AG09309 (cell line): ENCODE measurements at regions not wholly inside any gene's neighbourhood (a gene's known extent, or its start where the extent isn't known, plus 50 kb on each side); places are given as distances from the start of the nearest gene placed in this dataset.

Source experiments
- DNase-seq: peaks from one replicate; pipeline ENCODE4 v3.0.0-alpha.2; 2010; ENCODE audit warnings: low read depth
- H3K4me3 ChIP-seq: 2 replicates; pipeline ENCODE4 v1.5.1; 2011; ENCODE audit warnings: mild to moderate bottlenecking, low read depth, low read length, moderate library complexity; ENCODE audit not compliant: control insufficient read depth
- CTCF ChIP-seq: IDR thresholded peaks from 2 replicates; pipeline ENCODE4 v1.5.1; 2011; ENCODE audit warnings: mild to moderate bottlenecking, low read depth, low read length, inconsistent platforms; ENCODE audit not compliant: insufficient read depth, control insufficient read depth; ENCODE audit errors: missing control alignments

- no peak overlapping the region for H3K4me3 ChIP-seq
- TF ChIP-seq CTCF = no peak
- no peak for DNase-seq
Observed at GRCh38 chr1:24257373-24257772, 61.8 kb upstream of the GRHL3 start.

GRCh38 chr1:24256687-24257086, 62.5 kb upstream of the GRHL3 start:
- no peak for DNase-seq
- H3K4me3 ChIP-seq = no peak overlapping the region
- TF ChIP-seq CTCF = no peak

GRCh38 chr1:24255226-24255625, 63.9 kb upstream of the GRHL3 start:
- TF ChIP-seq CTCF = no peak
- no peak for DNase-seq
- H3K4me3 ChIP-seq = no peak overlapping the region

GRCh38 chr1:24254783-24255182, 64.4 kb upstream of the GRHL3 start:
- H3K4me3 ChIP-seq = no peak overlapping the region
- no peak for DNase-seq
- TF ChIP-seq CTCF = no peak

- no peak for DNase-seq
- no peak for TF ChIP-seq CTCF
- H3K4me3 ChIP-seq = no peak overlapping the region
Observed at GRCh38 chr1:24253571-24253970, 65.6 kb upstream of the GRHL3 start.

- no peak for DNase-seq
- no peak for TF ChIP-seq CTCF
- no peak overlapping the region for H3K4me3 ChIP-seq
Observed at GRCh38 chr1:24252185-24252780, 65.2 kb upstream of the IFNLR1 start.

GRCh38 chr1:24251501-24251900, 64.4 kb upstream of the IFNLR1 start:
- H3K4me3 ChIP-seq = no peak overlapping the region
- no peak for TF ChIP-seq CTCF
- no peak for DNase-seq
